Thoracic aorta (tissue), 2 donors: ENCODE measurements at regions not wholly inside any gene's neighbourhood (a gene's known extent, or its start where the extent isn't known, plus 50 kb on each side); places are given as distances from the start of the nearest gene placed in this dataset.

Source experiments
- ATAC-seq: fragments of 150-250 bp; one replicate; pipeline ENCODE4 v1.8.0; 2017; ENCODE audit warnings: low read depth; ENCODE audit not compliant: insufficient number of reproducible peaks, low FRiP score
- DNase-seq: peaks from one replicate; pipeline ENCODE4 v3.0.0-alpha.2; 2020; ENCODE audit warnings: low spot score
- H3K27ac ChIP-seq, 2 donors: fragments of 200-600 bp; sonication (generic); 1 replicate in 1 of 2; 2 replicates in 1 of 2; pipeline ENCODE4 v1.5.1; 2016; ENCODE audit warnings: mild to moderate bottlenecking in 2 of 2, moderate library complexity in 2 of 2
- H3K27me3 ChIP-seq: fragments of 200-600 bp; sonication (generic); replicated peaks from 2 replicates; pipeline ENCODE4 v1.6.0; 2016; ENCODE audit warnings: mild to moderate bottlenecking; ENCODE audit not compliant: insufficient read depth
- H3K36me3 ChIP-seq: fragments of 200-600 bp; sonication (generic); one replicate; pipeline ENCODE4 v1.5.1; 2016
- H3K4me1 ChIP-seq, 2 donors: fragments of 200-600 bp; sonication (generic); 1 replicate in 1 of 2; 2 replicates in 1 of 2; pipeline versions ENCODE4 v1.5.1 to v1.6.0; 2016; ENCODE audit warnings: low read depth in 2 of 2, mild to moderate bottlenecking in 1 of 2; ENCODE audit not compliant: control insufficient read depth in 1 of 2
- H3K4me3 ChIP-seq: fragments of 200-600 bp; sonication (generic); 2 replicates; pipeline ENCODE4 v1.5.1; 2016; ENCODE audit warnings: mild to moderate bottlenecking
- H3K9me3 ChIP-seq: fragments of 200-600 bp; sonication (generic); 2 replicates; pipeline ENCODE4 v1.5.1; 2016
- CTCF ChIP-seq: fragments of 200-600 bp; sonication (generic); IDR thresholded peaks from one replicate; pipeline ENCODE4 v1.5.1; 2019; ENCODE audit warnings: antibody characterized with exemption

- H3K27ac ChIP-seq, result no peak overlapping the region
- no peak overlapping the region for H3K4me3 ChIP-seq
- no peaks in the 10 kb centered on the region for H3K27me3 ChIP-seq
- no peak for TF ChIP-seq CTCF
- ATAC-seq (no peak), DNase-seq (no peak)
- no peaks in the 10 kb centered on the region for H3K36me3 ChIP-seq
- H3K9me3 ChIP-seq, result no peaks in the 10 kb centered on the region
- H3K4me1 ChIP-seq, result no peaks in the 10 kb centered on the region
Measured at GRCh38 chr15:46671336-46671735, 1036.5 kb downstream of the SQOR start.

GRCh38 chr15:46672041-46672440 is 1037.2 kb downstream of the SQOR start:
- no peaks in the 10 kb centered on the region for H3K4me1 ChIP-seq
- no peaks in the 10 kb centered on the region for H3K9me3 ChIP-seq
- DNase-seq (no peak), ATAC-seq (no peak)
- no peak for TF ChIP-seq CTCF
- H3K4me3 ChIP-seq, result no peak overlapping the region
- H3K27ac ChIP-seq, result no peak overlapping the region
- no peaks in the 10 kb centered on the region for H3K36me3 ChIP-seq
- no peaks in the 10 kb centered on the region for H3K27me3 ChIP-seq

DNA sequence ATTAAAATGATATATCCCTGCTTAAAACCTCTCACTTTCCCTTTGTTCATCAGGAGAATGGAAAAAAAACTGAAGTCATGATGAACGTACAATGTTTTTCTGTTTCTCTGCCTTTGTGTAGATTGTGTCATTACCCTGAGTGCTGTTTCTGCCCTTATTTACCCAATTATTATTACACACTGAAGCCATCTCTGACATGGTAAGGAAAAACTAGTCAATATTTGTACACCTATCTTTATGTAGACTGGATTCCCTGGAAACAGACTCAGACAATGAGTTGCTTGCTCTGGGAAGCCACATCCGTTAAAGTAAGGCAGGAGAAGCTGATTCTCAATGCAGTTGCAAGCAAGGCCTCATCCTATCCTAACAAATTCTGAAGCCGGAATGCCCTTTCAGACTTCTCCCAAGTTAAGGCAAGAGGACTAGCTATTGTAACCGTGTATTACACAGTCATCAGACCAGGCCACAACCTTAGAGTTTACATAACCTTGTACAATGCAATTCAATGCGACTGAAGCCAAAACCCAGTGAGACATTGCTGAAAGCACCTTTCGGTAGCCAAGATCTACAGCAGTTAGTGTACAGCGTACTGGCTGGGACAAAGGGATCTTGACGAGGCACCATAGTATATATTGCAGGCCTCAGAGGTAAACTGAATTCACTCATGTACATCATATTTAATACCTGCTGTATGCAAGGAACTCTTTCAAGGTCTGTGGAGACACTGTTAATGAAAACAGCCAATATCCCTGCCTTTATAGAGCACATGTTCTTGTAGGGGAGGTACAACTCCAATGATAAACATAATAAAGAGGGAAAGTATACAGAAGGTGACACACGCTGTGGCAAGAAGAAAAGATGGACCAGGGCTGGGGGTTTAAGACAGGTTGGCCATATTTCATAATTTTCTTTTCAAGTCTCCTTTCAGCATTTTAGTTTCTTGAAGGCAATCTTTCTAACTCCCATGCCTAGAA is 1040.8 kb upstream of the SEMA6D start:
- no peak for ATAC-seq
- Histone ChIP-seq H3K9me3 (no peaks in the 10 kb centered on the region), H3K27ac (no peak overlapping the region), H3K4me1 (no peaks in the 10 kb centered on the region), H3K4me3 (no peak overlapping the region), H3K36me3 (no peaks in the 10 kb centered on the region), H3K27me3 (no peaks in the 10 kb centered on the region)
- TF ChIP-seq CTCF, result no peak
- DNase-seq, result no peak

- DNase-seq (no peak), ATAC-seq (no peak)
- Histone ChIP-seq H3K36me3 (no peaks in the 10 kb centered on the region), H3K27me3 (no peaks in the 10 kb centered on the region), H3K4me3 (no peak overlapping the region), H3K4me1 (peaks cover 0 to 9% of the 10 kb centered on the region in 2 donors), H3K27ac (no peak overlapping the region), H3K9me3 (no peaks in the 10 kb centered on the region)
- TF ChIP-seq CTCF, result no peak
Measured at GRCh38 chr15:46677491-46677890, 1039.8 kb upstream of the SEMA6D start.

- no peaks in the 10 kb centered on the region for H3K27me3 ChIP-seq
- no peak for TF ChIP-seq CTCF
- H3K9me3 ChIP-seq, result no peaks in the 10 kb centered on the region
- ATAC-seq (no peak), DNase-seq (no peak)
- no peaks in the 10 kb centered on the region for H3K36me3 ChIP-seq
- peaks cover 0 to 14% of the 10 kb centered on the region in 2 donors for H3K4me1 ChIP-seq
- H3K27ac ChIP-seq, result no peak overlapping the region
- peak overlapping the region; percentile 21 for H3K4me3 ChIP-seq
Measured at GRCh38 chr15:46681901-46682300, 1035.4 kb upstream of the SEMA6D start.
